Parathyroid adenoma (tissue), 2 donors: ENCODE measurements at regions not wholly inside any gene's neighbourhood (a gene's known extent, or its start where the extent isn't known, plus 50 kb on each side); places are given as distances from the start of the nearest gene placed in this dataset.

Experiments used
- H2AFZ ChIP-seq: fragments of 300-600 bp; sonication (generic); one replicate; pipeline ENCODE4 v1.7.0; 2017; ENCODE audit warnings: antibody characterized with exemption, mild to moderate bottlenecking
- H3K27ac ChIP-seq: fragments of 300-600 bp; sonication (generic); one replicate; pipeline ENCODE4 v1.7.0; 2017
- H3K27me3 ChIP-seq: fragments of 300-600 bp; sonication (generic); one replicate; pipeline ENCODE4 v1.7.0; 2017; ENCODE audit warnings: low read length; ENCODE audit not compliant: control insufficient read depth, insufficient read depth
- H3K36me3 ChIP-seq: fragments of 300-600 bp; sonication (generic); one replicate; pipeline ENCODE4 v1.7.0; 2017; ENCODE audit warnings: low read length; ENCODE audit not compliant: control insufficient read depth, insufficient read depth
- H3K4me1 ChIP-seq: fragments of 300-600 bp; sonication (generic); one replicate; pipeline ENCODE4 v1.7.0; 2017; ENCODE audit warnings: control low read depth
- H3K4me2 ChIP-seq: fragments of 300-600 bp; sonication (generic); one replicate; pipeline ENCODE4 v1.7.0; 2017; ENCODE audit warnings: low read length
- H3K4me3 ChIP-seq: fragments of 300-600 bp; sonication (generic); one replicate; pipeline ENCODE4 v1.7.0; 2017; ENCODE audit warnings: low read depth, low read length
- H3K79me2 ChIP-seq: fragments of 300-600 bp; sonication (generic); one replicate; pipeline ENCODE4 v1.7.0; 2017; ENCODE audit warnings: control low read depth
- H3K9ac ChIP-seq: fragments of 300-600 bp; sonication (generic); one replicate; pipeline ENCODE4 v1.7.0; 2017; ENCODE audit warnings: mild to moderate bottlenecking
- H3K9me3 ChIP-seq: fragments of 300-600 bp; sonication (generic); one replicate; pipeline ENCODE4 v1.7.0; 2017; ENCODE audit warnings: low read length; ENCODE audit not compliant: control insufficient read depth
- TF ChIP-seq, protein P1 (sequence below): fragments of 300-600 bp; sonication (generic); IDR thresholded peaks from one replicate; pipeline ENCODE4 v1.7.0; 2017; ENCODE audit warnings: antibody characterized with exemption, mild to moderate bottlenecking
- donor health status: primary hyperparathyroidism.

DNA sequence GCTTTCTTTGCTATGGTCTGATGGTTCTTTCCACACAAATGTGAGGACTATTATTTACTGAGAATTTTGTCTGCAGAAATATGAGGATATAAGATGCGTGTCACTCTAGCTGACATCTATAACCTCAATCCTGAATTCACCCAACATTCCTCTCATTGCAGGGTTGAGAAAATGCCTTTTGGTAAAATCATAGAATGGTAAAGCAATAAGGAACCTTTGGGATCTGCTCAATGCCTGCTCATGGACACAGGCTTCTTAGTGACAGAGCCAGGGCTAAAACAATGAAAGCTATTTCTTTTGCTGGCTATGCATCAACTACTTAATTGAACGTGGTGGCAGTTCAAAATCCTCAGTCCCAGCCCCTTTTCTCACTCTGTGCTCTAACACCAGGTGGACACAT, 199.6 kb downstream of the GAS1 start:
- Histone ChIP-seq H3K9ac (no peak overlapping the region), H3K79me2 (no peaks in the 10 kb centered on the region), H3K4me3 (no peak overlapping the region), H3K36me3 (no peaks in the 10 kb centered on the region), H3K9me3 (no peaks in the 10 kb centered on the region), H3K4me2 (no peak overlapping the region), H3K27ac (no peak overlapping the region), H3K27me3 (no peaks in the 10 kb centered on the region), H3K4me1 (no peaks in the 10 kb centered on the region), H2AFZ (no peak overlapping the region)
- TF ChIP-seq, protein P1, sequence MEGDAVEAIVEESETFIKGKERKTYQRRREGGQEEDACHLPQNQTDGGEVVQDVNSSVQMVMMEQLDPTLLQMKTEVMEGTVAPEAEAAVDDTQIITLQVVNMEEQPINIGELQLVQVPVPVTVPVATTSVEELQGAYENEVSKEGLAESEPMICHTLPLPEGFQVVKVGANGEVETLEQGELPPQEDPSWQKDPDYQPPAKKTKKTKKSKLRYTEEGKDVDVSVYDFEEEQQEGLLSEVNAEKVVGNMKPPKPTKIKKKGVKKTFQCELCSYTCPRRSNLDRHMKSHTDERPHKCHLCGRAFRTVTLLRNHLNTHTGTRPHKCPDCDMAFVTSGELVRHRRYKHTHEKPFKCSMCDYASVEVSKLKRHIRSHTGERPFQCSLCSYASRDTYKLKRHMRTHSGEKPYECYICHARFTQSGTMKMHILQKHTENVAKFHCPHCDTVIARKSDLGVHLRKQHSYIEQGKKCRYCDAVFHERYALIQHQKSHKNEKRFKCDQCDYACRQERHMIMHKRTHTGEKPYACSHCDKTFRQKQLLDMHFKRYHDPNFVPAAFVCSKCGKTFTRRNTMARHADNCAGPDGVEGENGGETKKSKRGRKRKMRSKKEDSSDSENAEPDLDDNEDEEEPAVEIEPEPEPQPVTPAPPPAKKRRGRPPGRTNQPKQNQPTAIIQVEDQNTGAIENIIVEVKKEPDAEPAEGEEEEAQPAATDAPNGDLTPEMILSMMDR, result no peak

- Histone ChIP-seq H3K27me3 (no peaks in the 10 kb centered on the region), H3K9ac (no peak overlapping the region), H3K27ac (no peak overlapping the region), H3K36me3 (no peaks in the 10 kb centered on the region), H3K4me3 (no peak overlapping the region), H2AFZ (no peak overlapping the region), H3K4me2 (no peak overlapping the region), H3K9me3 (no peaks in the 10 kb centered on the region), H3K79me2 (no peaks in the 10 kb centered on the region), H3K4me1 (no peaks in the 10 kb centered on the region)
- TF ChIP-seq, protein P1, result no peak
Observed at GRCh38 chr9:86741311-86742208, 205.7 kb downstream of the GAS1 start.

DNA sequence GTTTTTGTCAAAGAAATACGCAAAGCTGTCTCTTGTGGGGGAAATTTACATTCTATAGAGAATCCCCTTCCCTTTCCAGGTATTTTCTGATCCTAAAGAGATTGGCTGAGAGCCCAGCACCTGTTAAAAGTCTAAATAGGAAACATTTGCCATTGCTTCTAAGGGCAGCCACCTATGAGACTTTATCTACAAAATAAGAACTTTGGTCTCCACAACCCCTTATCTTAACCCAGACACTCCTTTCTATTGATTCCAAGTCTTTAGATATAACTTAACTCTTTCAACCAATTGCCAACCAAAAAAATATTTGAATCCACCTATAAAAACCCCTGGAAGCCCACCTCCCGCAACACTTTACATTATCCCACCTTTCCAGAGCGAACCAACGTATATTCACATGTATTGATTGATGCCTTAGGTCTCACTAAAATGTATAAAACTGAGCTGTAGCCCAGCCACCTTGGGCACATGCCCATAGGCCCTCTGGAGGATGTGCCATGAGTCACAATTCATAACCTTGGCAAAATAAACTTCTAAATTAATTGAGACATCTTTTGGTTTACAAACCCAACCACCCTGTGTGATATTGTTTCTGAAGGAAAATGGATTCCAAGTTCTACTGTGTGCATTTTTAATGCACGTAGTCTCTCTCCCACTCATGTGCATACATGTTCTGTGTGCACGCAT, 211.4 kb downstream of the GAS1 start:
- Histone ChIP-seq H3K27me3 (no peaks in the 10 kb centered on the region), H3K4me1 (no peaks in the 10 kb centered on the region), H3K9ac (no peak overlapping the region), H3K27ac (no peak overlapping the region), H3K79me2 (no peaks in the 10 kb centered on the region), H3K4me3 (no peak overlapping the region), H2AFZ (no peak overlapping the region), H3K36me3 (no peaks in the 10 kb centered on the region), H3K9me3 (no peaks in the 10 kb centered on the region), H3K4me2 (no peak overlapping the region)
- TF ChIP-seq, protein P1, result no peak

GRCh38 chr9:86734771-86735170, 212.5 kb downstream of the GAS1 start:
- H3K4me3 ChIP-seq, result no peak overlapping the region
- no peak overlapping the region for H3K27ac ChIP-seq
- H2AFZ ChIP-seq, result no peak overlapping the region
- TF ChIP-seq, protein P1, result no peak
- no peak overlapping the region for H3K9ac ChIP-seq
- no peaks in the 10 kb centered on the region for H3K4me1 ChIP-seq
- no peaks in the 10 kb centered on the region for H3K36me3 ChIP-seq
- H3K27me3 ChIP-seq, result no peaks in the 10 kb centered on the region
- no peak overlapping the region for H3K4me2 ChIP-seq
- H3K79me2 ChIP-seq, result no peaks in the 10 kb centered on the region
- no peaks in the 10 kb centered on the region for H3K9me3 ChIP-seq
